HG02885 (cell line): ENCODE measurements at regions not wholly inside any gene's neighbourhood (a gene's known extent, or its start where the extent isn't known, plus 50 kb on each side); places are given as distances from the start of the nearest gene placed in this dataset.
"Not testable (repeated sequence)": the region's sequence is repeated elsewhere in the genome, so short reads cannot be mapped to it uniquely, and the experiment has no call there.

Experiments
- ATAC-seq: cut with Tn5 transposase; IDR thresholded peaks from one replicate; pipeline ENCODE4 v1.9.1; 2021; ENCODE audit warnings: mild to moderate bottlenecking; ENCODE audit not compliant: unreplicated experiment, poor library complexity

DNA sequence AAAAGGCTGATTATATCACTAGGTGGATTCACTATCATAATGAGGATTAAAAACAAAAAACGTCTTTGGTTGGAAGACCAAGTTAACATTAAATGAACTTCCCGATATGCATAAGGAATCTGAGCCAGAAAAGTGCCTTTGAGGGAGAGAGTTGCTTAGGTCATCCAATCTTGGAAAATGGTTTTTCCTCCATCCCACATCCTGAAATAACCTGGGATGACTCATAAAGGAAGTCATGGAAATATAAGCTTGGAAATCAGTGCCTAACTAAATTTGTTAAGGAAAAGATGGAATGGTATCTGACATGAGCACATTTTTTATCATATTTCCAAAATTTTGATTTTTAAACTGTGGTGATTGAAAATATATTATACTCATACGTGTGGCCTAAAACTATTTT, 66.0 kb downstream of the KBTBD8 start:
- no peak for ATAC-seq

DNA sequence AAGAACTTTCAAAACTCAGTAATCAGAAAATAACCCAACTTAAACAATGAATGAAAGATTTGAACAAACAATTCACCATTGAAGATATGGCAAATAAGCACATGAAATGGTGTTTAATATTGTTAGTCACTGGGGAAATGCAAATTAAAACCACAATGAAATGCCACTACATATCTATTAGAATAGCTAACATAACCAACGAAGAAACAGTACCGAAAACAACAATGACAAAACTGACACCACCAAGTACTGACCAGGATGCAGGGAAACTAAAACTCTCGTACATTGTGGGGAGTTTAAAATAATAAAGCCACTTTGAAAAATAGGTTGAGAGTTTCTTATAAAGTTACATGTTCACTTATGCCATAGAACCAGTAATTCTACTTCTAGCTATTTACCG, 69.1 kb downstream of the KBTBD8 start:
- peak; percentile 96 for ATAC-seq

DNA sequence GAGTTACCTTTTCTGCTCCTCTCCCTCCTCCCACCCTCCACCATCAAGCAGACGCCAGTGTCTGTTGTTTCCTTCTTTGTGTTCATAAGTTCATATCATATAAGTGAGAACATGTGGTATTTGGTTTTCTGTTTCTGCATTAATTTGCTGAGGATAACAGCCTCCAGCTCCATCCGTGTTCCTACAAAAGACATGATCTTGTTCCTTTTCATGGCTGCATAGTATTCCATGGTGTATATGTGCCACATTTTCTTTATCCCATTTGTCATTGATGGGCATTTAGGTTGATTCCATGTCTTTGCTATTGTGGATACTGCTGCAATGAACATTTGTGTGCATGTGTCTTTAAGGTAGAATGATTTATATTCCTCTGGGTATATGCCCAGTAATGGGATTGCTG, 74.5 kb downstream of the KBTBD8 start:
- ATAC-seq, result not testable (repeated sequence)

DNA sequence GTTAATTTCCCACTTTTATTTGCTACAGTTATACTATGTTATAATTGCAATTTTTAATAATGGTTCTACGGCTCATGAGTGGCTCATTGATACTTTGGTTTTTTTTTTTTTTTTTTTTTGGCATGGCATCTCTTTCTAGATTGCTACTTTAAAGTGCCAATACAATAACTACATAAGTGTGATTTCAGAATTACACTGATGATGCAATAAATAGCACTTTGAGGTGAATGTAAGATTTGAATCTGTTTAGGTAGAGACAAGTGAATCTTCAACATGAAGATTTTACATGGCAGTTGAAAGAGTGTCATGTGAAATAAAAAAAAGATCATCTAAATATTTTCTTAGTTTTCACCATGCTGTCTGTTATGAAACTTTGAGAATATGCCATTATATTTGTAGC, 75.7 kb downstream of the KBTBD8 start:
- ATAC-seq, result no peak

DNA sequence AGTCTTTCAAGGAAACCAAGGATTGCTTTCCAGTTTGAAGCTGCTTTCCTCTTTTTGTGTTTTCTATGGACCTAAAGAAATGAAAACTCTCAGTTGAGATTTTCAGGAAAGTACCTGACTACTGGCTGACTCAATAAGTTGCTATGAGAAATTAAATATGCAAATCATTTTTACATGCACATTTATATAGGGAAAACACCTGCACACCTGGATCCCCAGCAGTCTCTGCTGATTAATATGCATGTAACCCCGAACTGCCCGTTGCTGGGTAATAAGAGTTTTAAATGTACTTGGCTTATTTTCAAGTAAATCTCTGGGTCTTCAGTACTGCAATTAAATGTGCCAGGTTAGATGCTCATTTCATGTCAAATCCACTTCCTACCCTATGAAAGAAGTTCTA, 77.2 kb downstream of the KBTBD8 start:
- no peak for ATAC-seq

DNA sequence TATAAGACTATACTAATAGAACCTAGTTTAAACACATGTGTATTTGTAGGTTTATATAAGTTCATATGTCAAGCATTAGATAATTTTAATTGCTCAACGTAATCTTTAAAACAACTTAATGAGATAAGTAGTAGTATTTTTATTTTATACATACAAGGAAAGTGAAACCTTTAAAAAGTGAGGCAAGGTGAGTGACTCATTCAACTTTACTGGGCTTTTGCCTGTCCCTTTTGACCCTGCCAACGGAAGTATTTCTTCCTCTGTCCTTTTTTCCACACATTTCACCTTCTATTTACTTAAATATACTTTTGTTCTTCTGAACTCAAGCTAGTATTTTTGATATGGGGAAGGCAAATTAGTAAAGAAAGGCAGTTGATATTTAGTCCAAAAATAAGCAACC, 78.5 kb downstream of the KBTBD8 start:
- ATAC-seq, result peak; percentile 81

DNA sequence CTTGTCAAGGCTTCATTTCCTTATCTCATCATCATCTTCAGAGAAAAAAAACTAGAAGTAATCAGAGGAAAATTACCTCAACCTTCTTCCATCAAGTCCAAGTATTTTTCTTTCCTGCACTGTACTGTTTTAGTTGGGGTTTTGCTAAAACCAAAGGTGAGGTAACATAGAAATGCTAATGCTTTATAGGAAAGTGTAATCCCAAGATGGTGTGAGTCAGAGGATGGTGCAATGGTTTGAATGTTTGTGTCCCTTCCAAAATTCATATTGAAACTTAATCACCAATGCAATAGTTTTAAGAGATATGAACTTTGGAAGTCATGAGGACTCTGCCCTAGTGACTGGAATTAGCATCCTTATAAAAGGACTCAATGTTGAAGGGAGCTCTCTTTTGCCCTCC, 79.5 kb downstream of the KBTBD8 start:
- ATAC-seq, result no peak

DNA sequence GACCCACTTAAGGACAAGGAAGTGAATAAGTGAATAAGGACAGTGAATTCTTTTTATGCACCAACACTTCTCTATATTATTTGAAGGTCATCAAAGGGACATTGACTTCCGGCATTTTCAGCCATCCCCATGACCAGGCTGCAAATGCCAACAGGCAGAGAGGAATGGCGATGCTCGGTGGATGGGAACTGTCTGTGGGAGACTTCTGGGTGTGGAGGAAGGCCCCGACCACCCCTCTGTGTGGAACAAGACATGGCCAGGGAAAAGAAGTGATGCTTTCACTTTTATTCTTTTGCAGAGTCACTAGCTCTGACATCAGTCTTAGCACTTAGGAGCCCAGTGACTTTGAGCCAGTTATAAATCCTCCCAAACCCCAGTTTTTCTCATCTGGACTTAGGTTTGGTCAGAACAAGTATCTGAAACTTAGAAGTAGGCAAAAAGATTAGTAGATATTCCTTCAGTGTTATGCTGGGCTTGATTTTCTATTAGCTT, 84.5 kb downstream of the KBTBD8 start:
- no peak for ATAC-seq

DNA sequence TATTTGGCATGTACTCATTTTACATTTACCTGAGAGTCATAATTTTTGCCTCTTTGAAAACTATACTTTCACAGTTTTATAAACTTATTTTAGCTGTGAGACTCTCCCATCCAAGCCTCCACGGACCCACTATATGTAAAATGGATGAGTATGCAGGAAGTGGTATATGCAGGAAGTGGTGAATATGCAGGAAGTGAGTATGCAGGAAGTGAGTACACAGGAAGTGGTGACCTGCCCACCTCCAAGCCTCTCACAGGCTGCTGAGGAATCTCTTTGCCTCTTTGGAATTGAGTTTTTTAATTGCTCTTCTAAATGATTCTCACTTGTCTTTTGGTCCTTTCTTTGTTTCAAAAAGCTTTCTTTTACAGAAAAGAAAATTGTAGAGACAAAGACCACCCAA, 85.2 kb downstream of the KBTBD8 start:
- ATAC-seq, result peak; percentile 83

DNA sequence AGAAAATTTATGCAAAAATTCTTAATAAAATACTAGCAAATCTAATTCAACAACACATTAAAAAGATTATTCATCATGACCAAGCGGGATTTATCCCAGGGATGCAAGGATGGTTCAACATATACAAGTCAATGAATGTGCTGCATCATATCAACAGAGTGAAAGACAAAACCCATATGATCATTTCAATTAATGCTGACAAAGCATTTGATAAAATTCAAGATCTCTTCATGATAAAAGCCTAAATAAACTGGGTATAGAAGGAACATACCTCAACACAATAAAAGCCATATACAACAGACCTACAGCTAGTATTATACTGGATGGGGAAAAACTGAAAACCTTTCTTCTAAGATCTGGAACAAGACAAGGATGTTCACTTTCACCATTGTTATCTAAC, 89.7 kb downstream of the KBTBD8 start:
- ATAC-seq, result no peak

DNA sequence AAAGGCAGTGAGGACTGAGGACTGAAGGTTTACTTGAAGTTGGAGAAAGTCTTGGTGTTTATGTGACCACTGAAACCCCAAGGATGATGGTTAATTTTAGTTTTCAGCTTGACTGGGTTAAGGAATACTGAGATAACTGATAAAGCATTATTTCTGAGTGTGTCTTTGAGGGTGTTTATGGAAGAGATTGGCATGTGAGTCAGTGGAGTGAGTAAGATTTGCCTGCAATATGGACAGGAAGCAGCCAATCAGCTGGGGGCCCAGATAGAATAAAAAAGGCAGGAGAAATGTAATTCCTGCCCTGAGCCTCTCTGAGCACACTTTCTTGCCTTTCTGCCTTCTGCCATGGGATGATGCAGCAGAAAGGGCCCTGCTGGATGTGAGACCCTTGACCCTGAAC, 92.4 kb downstream of the KBTBD8 start:
- ATAC-seq, result no peak

DNA sequence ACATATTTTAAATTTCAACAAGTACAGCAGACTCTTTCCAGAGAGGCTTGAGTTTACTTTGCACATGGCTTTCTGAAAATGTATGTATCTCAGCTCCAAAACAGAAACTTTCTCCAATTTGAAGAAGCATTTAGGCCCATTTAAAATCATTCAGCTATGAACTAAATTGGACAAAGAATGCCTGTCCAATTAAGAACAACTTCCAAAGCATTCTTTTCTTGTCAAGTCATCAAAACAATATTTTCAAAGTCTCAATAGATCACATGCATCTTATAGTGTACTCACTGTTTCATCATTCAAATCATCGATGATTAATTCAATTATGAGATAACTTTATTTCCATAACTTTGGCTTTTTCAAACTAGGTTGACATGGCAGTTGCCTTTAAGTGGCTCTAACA, 95.2 kb downstream of the KBTBD8 start:
- ATAC-seq, result no peak

DNA sequence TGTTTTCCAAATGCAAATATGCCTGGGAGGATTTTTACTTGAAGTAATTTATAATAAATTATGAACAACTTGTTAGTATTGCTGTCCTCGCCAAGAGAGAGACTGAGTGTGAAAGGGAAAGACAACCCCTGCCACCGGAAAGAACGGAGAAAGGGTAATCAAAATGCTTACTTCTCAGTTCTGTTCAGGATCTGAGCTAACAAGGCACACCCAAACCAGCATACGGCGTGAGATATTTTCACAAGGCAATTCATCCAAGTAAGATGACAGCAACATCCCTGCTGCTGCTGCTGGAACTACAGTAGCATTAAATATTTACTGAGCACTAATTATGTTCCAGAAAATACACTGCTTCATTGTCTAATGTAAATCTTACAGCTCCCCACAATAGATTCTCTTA, 96.1 kb downstream of the KBTBD8 start:
- no peak for ATAC-seq

DNA sequence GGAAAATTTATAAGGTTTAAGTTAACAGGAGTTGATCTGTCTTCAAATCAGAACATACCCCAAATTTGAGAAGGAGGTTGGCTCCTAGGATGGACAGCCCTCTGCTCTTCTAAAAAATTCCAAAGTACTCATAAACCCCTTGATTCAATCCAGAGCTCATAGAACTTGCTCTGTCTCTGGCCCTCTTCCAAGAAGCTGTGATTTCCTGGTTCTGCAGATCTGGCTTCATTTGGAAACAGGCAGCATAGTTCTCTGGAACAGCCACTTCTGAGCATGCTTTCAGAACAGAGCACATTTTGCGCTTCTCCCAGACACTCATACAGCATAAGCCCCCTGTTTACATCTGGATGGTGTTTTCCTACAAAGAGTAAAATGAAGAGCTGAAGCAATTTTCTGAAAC, 96.7 kb downstream of the KBTBD8 start:
- ATAC-seq, result no peak

DNA sequence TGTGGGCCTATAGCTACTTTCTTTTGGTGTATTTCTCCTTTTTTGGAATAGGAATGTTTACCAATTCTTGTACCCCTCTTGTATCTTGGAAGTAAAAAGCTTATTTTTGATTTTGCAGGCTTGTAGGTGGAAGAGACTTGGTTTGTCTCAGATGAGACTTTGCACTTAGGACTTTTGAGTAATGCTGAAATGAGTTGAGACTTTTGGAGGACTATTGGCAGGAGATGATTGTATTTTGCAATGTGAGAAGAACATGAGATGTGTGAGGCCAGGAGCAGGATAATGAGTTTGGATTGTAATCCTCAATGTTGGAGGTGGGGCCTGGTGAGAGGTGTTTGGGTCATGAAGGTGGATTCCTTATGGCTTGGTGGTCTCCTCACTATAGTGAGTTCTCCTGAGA, 106.3 kb downstream of the KBTBD8 start:
- ATAC-seq, result no peak

DNA sequence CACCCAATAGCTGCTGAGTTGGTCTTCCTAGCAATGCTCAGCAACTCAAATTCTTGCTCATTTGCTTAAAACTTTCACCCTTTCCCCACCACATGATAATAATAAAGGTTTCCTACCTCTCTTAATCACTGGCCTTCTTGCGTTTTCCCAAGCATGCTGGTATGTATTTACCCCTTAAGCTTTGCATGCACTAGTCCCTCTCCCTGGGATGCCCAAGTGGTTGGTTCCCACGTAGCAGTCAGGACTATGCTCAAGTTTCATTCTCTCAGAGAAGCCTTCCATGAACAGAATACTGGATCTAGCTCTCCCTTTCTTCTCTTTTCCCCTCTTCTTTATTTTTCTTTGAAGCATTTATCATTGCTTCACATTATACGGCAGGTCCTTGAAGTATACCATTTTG, 108.8 kb downstream of the KBTBD8 start:
- ATAC-seq, result no peak

DNA sequence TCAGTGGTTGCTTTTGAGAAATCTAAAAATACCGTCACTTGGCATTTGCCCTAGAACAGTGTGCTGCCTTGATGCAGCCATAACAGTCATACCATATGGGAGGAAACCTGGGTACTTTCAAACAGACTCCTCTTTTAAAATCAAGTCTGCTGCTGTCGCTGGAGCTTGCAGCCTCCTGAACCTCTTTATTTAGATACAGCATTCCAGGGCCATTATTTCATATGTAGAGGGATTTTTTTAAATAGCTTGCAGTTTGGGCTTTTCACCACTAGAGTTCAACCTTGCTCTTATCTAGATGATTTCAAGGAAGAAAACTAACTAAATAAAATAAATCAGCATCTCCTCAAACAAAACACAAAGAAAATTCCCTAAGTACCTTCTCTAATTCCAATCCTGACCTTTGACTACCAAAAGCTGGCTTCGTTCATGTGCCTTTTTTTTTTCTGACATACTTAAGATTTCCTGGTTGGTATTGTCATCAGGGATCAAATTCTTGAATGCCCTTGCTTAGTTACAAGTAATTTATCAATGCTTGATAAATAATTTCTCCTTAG, 111.6 kb downstream of the KBTBD8 start:
- peak; percentile 38 for ATAC-seq

DNA sequence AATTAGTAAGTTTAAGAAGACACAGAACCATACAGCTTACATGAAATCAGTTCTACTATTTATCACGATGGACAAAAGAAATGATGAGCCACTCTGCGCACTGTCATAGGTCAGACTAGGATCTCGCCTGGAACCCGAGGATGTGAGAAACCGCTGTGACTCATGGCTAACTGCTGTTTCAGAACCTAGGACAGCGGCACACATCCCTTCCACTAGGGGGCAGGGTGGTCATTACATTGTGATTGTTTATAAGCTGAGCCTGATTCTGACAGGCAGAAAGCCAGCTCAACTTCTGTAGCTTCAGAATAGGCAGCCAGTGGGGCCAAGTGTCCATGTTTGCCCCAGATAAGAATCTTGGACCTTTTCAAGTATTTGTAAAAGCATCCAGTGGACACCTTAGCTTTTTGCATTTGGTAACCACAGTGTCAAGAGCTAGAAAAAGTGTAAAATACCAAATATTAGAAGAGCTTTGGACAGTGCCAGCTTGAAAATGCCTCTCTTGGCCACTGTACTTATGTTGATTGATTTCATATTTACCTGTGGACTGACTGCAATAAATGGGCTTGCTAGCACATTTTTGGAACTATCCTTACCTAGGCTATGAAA, 115.8 kb downstream of the KBTBD8 start:
- peak; percentile 99 for ATAC-seq

DNA sequence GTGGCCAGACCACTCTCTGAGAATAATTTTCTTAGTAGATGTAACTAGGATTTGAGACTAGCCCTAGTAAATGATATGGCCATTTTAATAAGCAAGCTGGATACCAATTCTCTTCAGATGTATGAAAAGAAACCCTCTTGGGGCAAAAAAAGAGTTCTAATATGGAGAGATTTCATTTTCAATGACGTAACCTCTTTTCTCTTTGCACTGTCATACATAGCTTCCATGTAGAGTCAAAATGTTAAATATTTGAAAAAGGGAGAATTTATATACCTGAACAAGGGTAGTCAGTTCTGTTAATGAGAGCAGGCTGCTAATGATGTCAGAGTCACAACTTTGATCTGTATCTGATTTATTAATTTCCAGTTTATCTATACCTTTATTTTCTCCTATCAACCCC, 120.0 kb downstream of the KBTBD8 start:
- ATAC-seq, result no peak

DNA sequence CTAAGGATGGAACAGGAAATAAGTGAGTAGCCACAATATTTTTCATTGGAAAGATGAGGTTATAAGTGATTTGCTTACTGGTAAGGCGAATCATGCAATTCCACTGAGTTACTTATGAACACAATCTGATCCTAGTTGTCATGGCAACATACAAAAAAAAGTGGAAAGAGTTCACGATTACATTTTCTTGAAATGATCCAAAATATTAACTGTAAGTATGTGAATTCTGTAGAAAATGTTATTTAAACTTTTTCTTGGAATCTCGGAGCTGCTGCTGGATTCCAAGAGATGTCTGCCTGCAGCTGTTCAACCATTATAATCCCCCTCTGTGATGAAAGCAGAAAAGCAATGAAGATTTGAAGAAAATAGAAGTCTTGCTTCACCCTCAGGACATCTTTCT, 120.5 kb downstream of the KBTBD8 start:
- ATAC-seq, result no peak

DNA sequence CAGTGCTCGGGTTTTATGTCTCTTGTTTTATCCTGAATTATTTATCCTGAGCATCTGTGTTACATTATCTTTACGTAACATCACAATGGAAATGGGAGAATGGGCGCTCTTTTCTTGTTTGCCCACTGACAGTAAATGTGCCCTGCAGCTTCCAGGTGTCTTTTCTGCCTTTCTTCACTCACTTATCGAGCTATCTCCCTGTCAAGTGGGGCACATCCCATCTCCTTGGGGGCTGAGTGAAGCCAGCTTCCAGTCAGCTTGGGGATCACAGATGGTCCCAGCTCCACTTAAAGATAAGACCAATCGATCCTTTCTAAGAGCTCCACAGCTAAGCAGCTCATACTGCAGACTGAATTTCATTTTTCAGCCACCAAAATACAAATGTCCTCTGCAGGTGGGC, 125.8 kb downstream of the KBTBD8 start:
- no peak for ATAC-seq

DNA sequence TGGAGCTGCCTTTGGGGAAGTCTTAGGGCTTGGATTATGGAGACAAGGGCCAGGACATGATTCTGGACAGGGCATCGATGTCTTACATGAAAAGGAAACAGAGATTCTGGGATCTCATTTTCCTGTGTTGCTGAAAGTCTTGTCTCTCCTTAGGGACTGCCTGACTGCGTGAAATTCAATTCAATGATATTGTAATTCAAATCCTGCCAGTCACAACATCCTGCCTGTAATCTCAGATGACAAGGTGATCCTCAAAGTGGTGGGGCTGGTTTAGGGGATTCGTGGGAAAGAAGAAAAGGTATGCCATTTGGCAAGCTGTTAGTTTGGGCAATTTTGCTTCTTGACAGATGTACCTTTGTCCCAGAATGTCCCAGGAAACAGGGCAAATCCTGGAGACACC, 129.1 kb downstream of the KBTBD8 start:
- ATAC-seq, result no peak

DNA sequence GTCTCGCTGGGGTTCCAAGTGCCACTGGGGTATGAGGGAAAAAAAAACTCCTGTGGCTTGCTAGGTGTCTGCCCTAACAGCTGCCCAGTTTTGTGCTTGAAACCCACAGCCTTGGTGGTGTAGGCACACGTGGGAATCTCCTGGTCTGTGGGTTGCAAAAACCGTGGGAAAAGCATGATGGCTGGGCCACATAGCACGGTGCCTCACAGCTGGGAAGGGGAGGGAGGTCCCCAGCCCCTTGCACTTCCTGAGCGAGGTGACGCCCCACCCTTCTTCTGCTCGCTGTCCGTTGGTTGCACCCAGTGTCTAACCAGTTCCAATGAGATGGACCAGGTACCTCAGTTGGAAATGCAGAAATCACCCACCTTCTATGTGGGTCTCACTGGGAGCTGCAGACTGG, 144.3 kb downstream of the KBTBD8 start:
- ATAC-seq, result no peak
